MCF 10A (cell line): ENCODE measurements at regions not wholly inside any gene's neighbourhood (a gene's known extent, or its start where the extent isn't known, plus 50 kb on each side); places are given as distances from the start of the nearest gene placed in this dataset.

Source experiments
- BruUV-seq: library from RNA; stranded (reverse); fragments of 400-500 nt; replicated peaks from 2 replicates; lab custom pipeline; 2021; lab: Mats Ljungman, UMichigan
- CTCF ChIA-PET: fragments of 300-600 bp; sonication (Branson Sonifier 250); formaldehyde crosslinking; extraction: SDS; loops from one replicate; lab custom pipeline; 2021; ENCODE audit warnings: antibody characterized with exemption, inconsistent platforms; lab: Yijun Ruan, JAX
- POLR2A ChIA-PET: fragments of 300-600, 350-650 bp; sonication (Branson Sonifier 250); formaldehyde crosslinking; extraction: SDS; loops from one replicate; lab custom pipeline; 2020; ENCODE audit warnings: antibody characterized with exemption, inconsistent platforms; lab: Yijun Ruan, JAX
- DNase-seq: peaks from one replicate; pipeline ENCODE4 v3.0.0-alpha.2; 2018; ENCODE audit not compliant: unreplicated experiment
- H3K27ac Mint-ChIP-seq: one replicate; pipeline ENCODE4 v1.8.0; 2022; ENCODE audit warnings: mild to moderate bottlenecking, low read depth, mixed read lengths; ENCODE audit not compliant: unreplicated experiment
- H3K27me3 Mint-ChIP-seq: one replicate; pipeline ENCODE4 v1.8.0; 2022; ENCODE audit warnings: mixed read lengths; ENCODE audit not compliant: insufficient read depth, unreplicated experiment
- H3K36me3 Mint-ChIP-seq: one replicate; pipeline ENCODE4 v1.8.0; 2022; ENCODE audit warnings: mild to moderate bottlenecking, moderate library complexity, mixed read lengths; ENCODE audit not compliant: insufficient read depth, unreplicated experiment
- H3K4me1 Mint-ChIP-seq: one replicate; pipeline ENCODE4 v1.8.0; 2022; ENCODE audit warnings: mixed read lengths; ENCODE audit not compliant: insufficient read depth, unreplicated experiment
- H3K4me3 Mint-ChIP-seq: one replicate; pipeline ENCODE4 v1.8.0; 2022; ENCODE audit warnings: mild to moderate bottlenecking, moderate library complexity, mixed read lengths; ENCODE audit not compliant: unreplicated experiment
- H3K9me3 Mint-ChIP-seq: one replicate; pipeline ENCODE4 v1.8.0; 2022; ENCODE audit warnings: mixed read lengths; ENCODE audit not compliant: unreplicated experiment
- intact Hi-C: fragments of 100-400 bp; cut with micrococcal nuclease; formaldehyde crosslinking; loops from 2 replicates; pipeline ENCODE4 v1.14.1; 2022
- TF ChIP-seq, protein P1 (sequence below): fragments of 200-600 bp; IDR thresholded peaks from one replicate; pipeline ENCODE4 v1.8.0; 2022; ENCODE audit warnings: antibody characterized with exemption, mild to moderate bottlenecking; ENCODE audit not compliant: unreplicated experiment

GRCh38 chr7:67466109-67466508 lies 469.5 kb downstream of the TYW1 start:
- no peaks in the 10 kb centered on the region for H3K4me1 Mint-ChIP-seq
- no peak for DNase-seq
- no TSS peak for BruUV-seq
- POLR2A ChIA-PET = no interaction called here
- TF ChIP-seq, protein P1, sequence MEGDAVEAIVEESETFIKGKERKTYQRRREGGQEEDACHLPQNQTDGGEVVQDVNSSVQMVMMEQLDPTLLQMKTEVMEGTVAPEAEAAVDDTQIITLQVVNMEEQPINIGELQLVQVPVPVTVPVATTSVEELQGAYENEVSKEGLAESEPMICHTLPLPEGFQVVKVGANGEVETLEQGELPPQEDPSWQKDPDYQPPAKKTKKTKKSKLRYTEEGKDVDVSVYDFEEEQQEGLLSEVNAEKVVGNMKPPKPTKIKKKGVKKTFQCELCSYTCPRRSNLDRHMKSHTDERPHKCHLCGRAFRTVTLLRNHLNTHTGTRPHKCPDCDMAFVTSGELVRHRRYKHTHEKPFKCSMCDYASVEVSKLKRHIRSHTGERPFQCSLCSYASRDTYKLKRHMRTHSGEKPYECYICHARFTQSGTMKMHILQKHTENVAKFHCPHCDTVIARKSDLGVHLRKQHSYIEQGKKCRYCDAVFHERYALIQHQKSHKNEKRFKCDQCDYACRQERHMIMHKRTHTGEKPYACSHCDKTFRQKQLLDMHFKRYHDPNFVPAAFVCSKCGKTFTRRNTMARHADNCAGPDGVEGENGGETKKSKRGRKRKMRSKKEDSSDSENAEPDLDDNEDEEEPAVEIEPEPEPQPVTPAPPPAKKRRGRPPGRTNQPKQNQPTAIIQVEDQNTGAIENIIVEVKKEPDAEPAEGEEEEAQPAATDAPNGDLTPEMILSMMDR = no peak
- CTCF ChIA-PET = interaction anchor here (0.5 kb wide), 1 partner anchor 43 kb away, joined by 4 read pairs; no protein-coding TSS in a partner anchor
- H3K27ac Mint-ChIP-seq = no peak overlapping the region
- peaks cover 32% of the 10 kb centered on the region for H3K9me3 Mint-ChIP-seq
- H3K27me3 Mint-ChIP-seq = no peaks in the 10 kb centered on the region
- intact Hi-C loops = no loop called here
- no peak overlapping the region for H3K4me3 Mint-ChIP-seq
- H3K36me3 Mint-ChIP-seq = no peaks in the 10 kb centered on the region

GRCh38 chr7:67470256-67470751 lies 473.7 kb downstream of the TYW1 start:
- no peak overlapping the region for H3K27ac Mint-ChIP-seq
- no TSS peak for BruUV-seq
- peaks cover 35% of the 10 kb centered on the region for H3K9me3 Mint-ChIP-seq
- intact Hi-C loops = no loop called here
- no peak overlapping the region for H3K4me3 Mint-ChIP-seq
- ChIA-PET CTCF (interaction anchor here (1.1 kb wide), 1 partner anchor 10 kb away, joined by 3 read pairs; no protein-coding TSS in a partner anchor), POLR2A (no interaction called here)
- no peaks in the 10 kb centered on the region for H3K4me1 Mint-ChIP-seq
- TF ChIP-seq, protein P1 = no peak
- no peak for DNase-seq
- no peaks in the 10 kb centered on the region for H3K27me3 Mint-ChIP-seq
- no peaks in the 10 kb centered on the region for H3K36me3 Mint-ChIP-seq

DNA sequence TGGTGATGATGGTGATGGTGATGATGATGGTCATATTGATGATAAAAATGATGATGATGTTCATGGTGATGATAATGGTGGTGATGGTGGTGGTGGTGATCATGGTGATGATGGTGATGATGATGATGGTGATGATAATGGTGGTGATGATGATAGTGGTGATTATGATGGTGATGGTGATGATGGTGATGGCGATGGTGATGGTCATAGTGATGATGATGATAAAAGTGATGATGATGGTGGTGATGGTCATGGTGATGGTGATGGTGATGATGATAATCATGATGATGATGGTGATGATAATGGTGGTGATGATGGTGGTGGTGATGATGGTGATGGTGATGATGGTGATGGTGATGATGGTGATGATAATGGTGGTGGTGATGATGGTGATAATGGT lies 478.7 kb downstream of the TYW1 start:
- intact Hi-C loops = no loop called here
- no peak overlapping the region for H3K4me3 Mint-ChIP-seq
- no peaks in the 10 kb centered on the region for H3K27me3 Mint-ChIP-seq
- H3K36me3 Mint-ChIP-seq = no peaks in the 10 kb centered on the region
- BruUV-seq = no TSS peak
- ChIA-PET CTCF (no interaction called here), POLR2A (no interaction called here)
- H3K4me1 Mint-ChIP-seq = no peaks in the 10 kb centered on the region
- peaks cover 21% of the 10 kb centered on the region for H3K9me3 Mint-ChIP-seq
- DNase-seq = no peak
- H3K27ac Mint-ChIP-seq = no peak overlapping the region
- TF ChIP-seq, protein P1 = no peak

GRCh38 chr7:67478066-67478465 lies 481.4 kb downstream of the TYW1 start:
- ChIA-PET POLR2A (interaction anchor here (0.6 kb wide), 1 partner anchor 19 kb away, joined by 3 read pairs; no protein-coding TSS in a partner anchor), CTCF (interaction anchor here (0.6 kb wide), 1 partner anchor 1396 kb away, joined by 4 read pairs; no protein-coding TSS in a partner anchor)
- Mint-ChIP-seq H3K4me1 (no peaks in the 10 kb centered on the region), H3K9me3 (peaks cover 21% of the 10 kb centered on the region), H3K4me3 (no peak overlapping the region), H3K27me3 (no peaks in the 10 kb centered on the region), H3K27ac (no peak overlapping the region), H3K36me3 (no peaks in the 10 kb centered on the region)
- DNase-seq = no peak
- BruUV-seq = no TSS peak
- TF ChIP-seq, protein P1 = no peak
- intact Hi-C loops = no loop called here
